ENCODE measurements at regions not wholly inside any gene's neighbourhood (a gene's known extent, or its start where the extent isn't known, plus 50 kb on each side); places are given as distances from the start of the nearest gene placed in this dataset.

GRCh38 chr22:45061332-45061731 lies 51.5 kb upstream of the PHF21B start:
- H3K79me1 ChIP-seq (ENCODE audit: low read length): no peaks in the 10 kb centered on the region
- H3K56ac ChIP-seq (ENCODE audit: low read length): no peak overlapping the region
- no peaks in the 10 kb centered on the region for H3K79me2 ChIP-seq (ENCODE audit: control insufficient read depth, insufficient read depth, low read length)
- H3K4me2 ChIP-seq (ENCODE audit: low read length): no peak overlapping the region
- H3K27me3 ChIP-seq (ENCODE audit: insufficient read depth, low read length, poor library complexity): no peaks in the 10 kb centered on the region
- H4K5ac ChIP-seq (ENCODE audit: low read length): no peak overlapping the region
- no peak overlapping the region for H2BK15ac ChIP-seq (replicated peaks; ENCODE audit: low read depth)
- no peak overlapping the region for H3K9ac ChIP-seq (ENCODE audit: low read length)
- H3K23ac ChIP-seq (ENCODE audit: low read length): no peak overlapping the region
- no peak overlapping the region for H2BK5ac ChIP-seq (ENCODE audit: low read length)
- H3K18ac ChIP-seq (ENCODE audit: low read length): no peak overlapping the region
- H3K27ac ChIP-seq (ENCODE audit: low read depth, low read length): no peak overlapping the region
- H2BK120ac ChIP-seq (ENCODE audit: low read depth, low read length): no peak overlapping the region
- no peak overlapping the region for H4K8ac ChIP-seq (ENCODE audit: low read depth, low read length)
- no peak overlapping the region for H3K4ac ChIP-seq (ENCODE audit: low read depth, low read length)
- no peak for DNase-seq
- no peak overlapping the region for H3K4me3 ChIP-seq (ENCODE audit: low read length)
- no peaks in the 10 kb centered on the region for H3K36me3 ChIP-seq (ENCODE audit: control insufficient read depth, insufficient read depth, low read length)
- no CpG with 5 or more reads among the region's 8 CpGs for WGBS (ENCODE audit: extremely low coverage, insufficient coverage, low lambda C conversion rate)
- no peak overlapping the region for H2AK5ac ChIP-seq (ENCODE audit: low read length)
- no peaks in the 10 kb centered on the region for H3K4me1 ChIP-seq (ENCODE audit: control insufficient read depth, low read depth, low read length)

- Histone ChIP-seq H2BK15ac (replicated peaks; ENCODE audit: low read depth) (no peak overlapping the region), H3K27ac (ENCODE audit: low read depth, low read length) (no peak overlapping the region), H3K79me2 (ENCODE audit: control insufficient read depth, insufficient read depth, low read length) (no peaks in the 10 kb centered on the region), H3K18ac (ENCODE audit: low read length) (no peak overlapping the region), H3K36me3 (ENCODE audit: control insufficient read depth, insufficient read depth, low read length) (no peaks in the 10 kb centered on the region), H3K4ac (ENCODE audit: low read depth, low read length) (no peak overlapping the region), H3K4me1 (ENCODE audit: control insufficient read depth, low read depth, low read length) (no peaks in the 10 kb centered on the region), H3K4me3 (ENCODE audit: low read length) (no peak overlapping the region), H4K5ac (ENCODE audit: low read length) (no peak overlapping the region), H4K8ac (ENCODE audit: low read depth, low read length) (no peak overlapping the region), H3K56ac (ENCODE audit: low read length) (no peak overlapping the region), H3K4me2 (ENCODE audit: low read length) (no peak overlapping the region), H2BK120ac (ENCODE audit: low read depth, low read length) (no peak overlapping the region), H3K9ac (ENCODE audit: low read length) (no peak overlapping the region), H3K79me1 (ENCODE audit: low read length) (no peaks in the 10 kb centered on the region), H2BK5ac (ENCODE audit: low read length) (no peak overlapping the region), H2AK5ac (ENCODE audit: low read length) (no peak overlapping the region), H3K23ac (ENCODE audit: low read length) (no peak overlapping the region), H3K27me3 (ENCODE audit: insufficient read depth, low read length, poor library complexity) (no peaks in the 10 kb centered on the region)
- WGBS (ENCODE audit: extremely low coverage, insufficient coverage, low lambda C conversion rate): no CpG with 5 or more reads among the region's 18 CpGs
- DNase-seq: no peak
Measured at GRCh38 chr22:45064313-45065278, 54.8 kb upstream of the PHF21B start.

- Histone ChIP-seq H3K79me1 (ENCODE audit: low read length) (no peaks in the 10 kb centered on the region), H3K27me3 (ENCODE audit: insufficient read depth, low read length, poor library complexity) (no peaks in the 10 kb centered on the region), H3K4me1 (ENCODE audit: control insufficient read depth, low read depth, low read length) (no peaks in the 10 kb centered on the region), H3K27ac (ENCODE audit: low read depth, low read length) (no peak overlapping the region), H3K4me3 (ENCODE audit: low read length) (no peak overlapping the region), H3K23ac (ENCODE audit: low read length) (no peak overlapping the region), H4K8ac (ENCODE audit: low read depth, low read length) (no peak overlapping the region), H2BK15ac (replicated peaks; ENCODE audit: low read depth) (no peak overlapping the region), H3K4me2 (ENCODE audit: low read length) (no peak overlapping the region), H3K18ac (ENCODE audit: low read length) (no peak overlapping the region), H3K79me2 (ENCODE audit: control insufficient read depth, insufficient read depth, low read length) (no peaks in the 10 kb centered on the region), H3K36me3 (ENCODE audit: control insufficient read depth, insufficient read depth, low read length) (no peaks in the 10 kb centered on the region), H4K5ac (ENCODE audit: low read length) (no peak overlapping the region), H2BK120ac (ENCODE audit: low read depth, low read length) (no peak overlapping the region), H3K9ac (ENCODE audit: low read length) (no peak overlapping the region), H3K56ac (ENCODE audit: low read length) (no peak overlapping the region), H2AK5ac (ENCODE audit: low read length) (no peak overlapping the region), H3K4ac (ENCODE audit: low read depth, low read length) (no peak overlapping the region), H2BK5ac (ENCODE audit: low read length) (no peak overlapping the region)
- WGBS (ENCODE audit: extremely low coverage, insufficient coverage, low lambda C conversion rate): no CpG with 5 or more reads among the region's 8 CpGs
- DNase-seq: no peak
Measured at GRCh38 chr22:45065726-45066125, 55.9 kb upstream of the PHF21B start.

GRCh38 chr22:45067731-45068130 lies 57.9 kb upstream of the PHF21B start:
- Histone ChIP-seq H2AK5ac (ENCODE audit: low read length) (no peak overlapping the region), H3K36me3 (ENCODE audit: control insufficient read depth, insufficient read depth, low read length) (no peaks in the 10 kb centered on the region), H3K27ac (ENCODE audit: low read depth, low read length) (no peak overlapping the region), H3K79me1 (ENCODE audit: low read length) (no peaks in the 10 kb centered on the region), H3K4me1 (ENCODE audit: control insufficient read depth, low read depth, low read length) (peaks cover 2% of the 10 kb centered on the region), H4K5ac (ENCODE audit: low read length) (no peak overlapping the region), H3K9ac (ENCODE audit: low read length) (no peak overlapping the region), H4K8ac (ENCODE audit: low read depth, low read length) (no peak overlapping the region), H3K79me2 (ENCODE audit: control insufficient read depth, insufficient read depth, low read length) (no peaks in the 10 kb centered on the region), H2BK120ac (ENCODE audit: low read depth, low read length) (no peak overlapping the region), H3K23ac (ENCODE audit: low read length) (no peak overlapping the region), H3K4me2 (ENCODE audit: low read length) (no peak overlapping the region), H3K18ac (ENCODE audit: low read length) (no peak overlapping the region), H3K4ac (ENCODE audit: low read depth, low read length) (no peak overlapping the region), H3K56ac (ENCODE audit: low read length) (no peak overlapping the region), H2BK5ac (ENCODE audit: low read length) (no peak overlapping the region), H3K4me3 (ENCODE audit: low read length) (no peak overlapping the region), H3K27me3 (ENCODE audit: insufficient read depth, low read length, poor library complexity) (no peaks in the 10 kb centered on the region), H2BK15ac (replicated peaks; ENCODE audit: low read depth) (no peak overlapping the region)
- DNase-seq: no peak
- WGBS (ENCODE audit: extremely low coverage, insufficient coverage, low lambda C conversion rate): no CpG with 5 or more reads among the region's 1 CpG

- Histone ChIP-seq H2BK5ac (ENCODE audit: low read length) (no peak overlapping the region), H3K23ac (ENCODE audit: low read length) (no peak overlapping the region), H3K4me3 (ENCODE audit: low read length) (no peak overlapping the region), H2BK15ac (replicated peaks; ENCODE audit: low read depth) (no peak overlapping the region), H3K9ac (ENCODE audit: low read length) (no peak overlapping the region), H3K18ac (ENCODE audit: low read length) (no peak overlapping the region), H3K4me2 (ENCODE audit: low read length) (no peak overlapping the region), H2AK5ac (ENCODE audit: low read length) (no peak overlapping the region), H3K36me3 (ENCODE audit: control insufficient read depth, insufficient read depth, low read length) (no peaks in the 10 kb centered on the region), H3K79me1 (ENCODE audit: low read length) (no peaks in the 10 kb centered on the region), H3K27me3 (ENCODE audit: insufficient read depth, low read length, poor library complexity) (no peaks in the 10 kb centered on the region), H4K5ac (ENCODE audit: low read length) (no peak overlapping the region), H2BK120ac (ENCODE audit: low read depth, low read length) (no peak overlapping the region), H3K27ac (ENCODE audit: low read depth, low read length) (no peak overlapping the region), H3K4me1 (ENCODE audit: control insufficient read depth, low read depth, low read length) (peaks cover 2% of the 10 kb centered on the region), H4K8ac (ENCODE audit: low read depth, low read length) (no peak overlapping the region), H3K79me2 (ENCODE audit: control insufficient read depth, insufficient read depth, low read length) (no peaks in the 10 kb centered on the region), H3K56ac (ENCODE audit: low read length) (no peak overlapping the region), H3K4ac (ENCODE audit: low read depth, low read length) (no peak overlapping the region)
- no peak for DNase-seq
- no CpG with 5 or more reads among the region's 5 CpGs for WGBS (ENCODE audit: extremely low coverage, insufficient coverage, low lambda C conversion rate)
Measured at GRCh38 chr22:45069925-45070324, 60.1 kb upstream of the PHF21B start.

Data from mesendoderm (in vitro differentiated cells).